Hypothalamus (tissue), 51 donors: ENCODE measurements at regions not wholly inside any gene's neighbourhood (a gene's known extent, or its start where the extent isn't known, plus 50 kb on each side); places are given as distances from the start of the nearest gene placed in this dataset.
"Not testable (repeated sequence)": the region's sequence is repeated elsewhere in the genome, so short reads cannot be mapped to it uniquely, and the experiment has no call there.

Source experiments
- DNase-seq, 51 donors: peaks; one replicate each; lab custom pipeline; 2025; lab: John Stamatoyannopoulos, UW

GRCh38 chr18:78507217-78507616 lies 472.4 kb upstream of the SALL3 start:
- DNase-seq = no peak

- not testable (repeated sequence) for DNase-seq
These were observed 471.3 kb upstream of the SALL3 start for GRCh38 chr18:78508228-78508824.

GRCh38 chr18:78510091-78510490 lies 469.5 kb upstream of the SALL3 start:
- DNase-seq = no peak

GRCh38 chr18:78510636-78511035 lies 469.0 kb upstream of the SALL3 start:
- DNase-seq = no peak

GRCh38 chr18:78511666-78512601 lies 467.7 kb upstream of the SALL3 start:
- DNase-seq = no peak

- DNase-seq = no peak
These were observed 464.5 kb upstream of the SALL3 start for GRCh38 chr18:78514910-78515670.

- DNase-seq = no peak
These were observed 462.3 kb upstream of the SALL3 start for GRCh38 chr18:78517328-78517727.

- DNase-seq = no peak
These were observed 461.6 kb upstream of the SALL3 start for GRCh38 chr18:78517973-78518372.

GRCh38 chr18:78518805-78519204 lies 460.8 kb upstream of the SALL3 start:
- DNase-seq = no peak

- DNase-seq = no peak
These were observed 460.1 kb upstream of the SALL3 start for GRCh38 chr18:78519394-78520062.

GRCh38 chr18:78521136-78521535 lies 458.5 kb upstream of the SALL3 start:
- no peak for DNase-seq

- DNase-seq = no peak
These were observed 457.9 kb upstream of the SALL3 start for GRCh38 chr18:78521744-78522143.

GRCh38 chr18:78522507-78522906 lies 457.1 kb upstream of the SALL3 start:
- no peak for DNase-seq

GRCh38 chr18:78523850-78524249 lies 455.8 kb upstream of the SALL3 start:
- DNase-seq = no peak

- peak in 1 of 51 donors; percentile 2 for DNase-seq
These were observed 454.1 kb upstream of the SALL3 start for GRCh38 chr18:78525366-78526111.

- DNase-seq = no peak
These were observed 453.3 kb upstream of the SALL3 start for GRCh38 chr18:78526275-78526674.

GRCh38 chr18:78526923-78527711 lies 452.5 kb upstream of the SALL3 start:
- no peak for DNase-seq

GRCh38 chr18:78527984-78528383 lies 451.6 kb upstream of the SALL3 start:
- no peak for DNase-seq
